ENCODE measurements at regions not wholly inside any gene's neighbourhood (a gene's known extent, or its start where the extent isn't known, plus 50 kb on each side); places are given as distances from the start of the nearest gene placed in this dataset.

GRCh38 chr5:152456815-152457443 is 51.9 kb upstream of the NMUR2 start:
- Histone ChIP-seq H3K27me3 (ENCODE audit: insufficient read depth, low read length, poor library complexity) (peaks cover 6% of the 10 kb centered on the region), H3K4me2 (ENCODE audit: insufficient read depth, low read length) (no peak overlapping the region), H3K79me2 (ENCODE audit: insufficient read depth, low read length) (no peaks in the 10 kb centered on the region), H3K27ac (ENCODE audit: low read length) (no peak overlapping the region), H2AFZ (ENCODE audit: low read depth, low read length) (no peak overlapping the region), H4K20me1 (ENCODE audit: insufficient read depth, low read length) (no peaks in the 10 kb centered on the region), H3K4me3 (ENCODE audit: low read depth in 1 of 2, low read length in 2 of 2) (no peak overlapping the region), H3K36me3 (ENCODE audit: insufficient read depth, low read length) (no peaks in the 10 kb centered on the region), H3K9me3 (ENCODE audit: insufficient read depth, low read length, severe bottlenecking) (no peaks in the 10 kb centered on the region), H3K9ac (ENCODE audit: low read depth, low read length) (no peak overlapping the region), H3K4me1 (ENCODE audit: insufficient read depth, low read length) (no peaks in the 10 kb centered on the region)
- ATAC-seq (ENCODE audit: insufficient read depth, low read depth) (no peak), DNase-seq (no peak)
- TF ChIP-seq CTCF (IDR thresholded peaks at IDR 0.05; ENCODE audit: borderline replicate concordance, extremely low read depth, low read length, poor library complexity, severe bottlenecking) (no peak), EZH2 (IDR thresholded peaks at IDR 0.05; ENCODE audit: borderline replicate concordance, low read depth, low read length, severe bottlenecking) (no peak)

GRCh38 chr5:152462021-152462721 is 57.1 kb upstream of the NMUR2 start:
- Histone ChIP-seq H3K9me3 (ENCODE audit: insufficient read depth, low read length, severe bottlenecking) (no peaks in the 10 kb centered on the region), H3K79me2 (ENCODE audit: insufficient read depth, low read length) (no peaks in the 10 kb centered on the region), H3K4me2 (ENCODE audit: insufficient read depth, low read length) (no peak overlapping the region), H3K27ac (ENCODE audit: low read length) (no peak overlapping the region), H4K20me1 (ENCODE audit: insufficient read depth, low read length) (no peaks in the 10 kb centered on the region), H3K4me1 (ENCODE audit: insufficient read depth, low read length) (no peaks in the 10 kb centered on the region), H3K9ac (ENCODE audit: low read depth, low read length) (no peak overlapping the region), H2AFZ (ENCODE audit: low read depth, low read length) (no peak overlapping the region), H3K36me3 (ENCODE audit: insufficient read depth, low read length) (no peaks in the 10 kb centered on the region), H3K4me3 (ENCODE audit: low read depth in 1 of 2, low read length in 2 of 2) (no peak overlapping the region), H3K27me3 (ENCODE audit: insufficient read depth, low read length, poor library complexity) (peaks cover 3% of the 10 kb centered on the region)
- ATAC-seq (ENCODE audit: insufficient read depth, low read depth), result no peak
- TF ChIP-seq CTCF (IDR thresholded peaks at IDR 0.05; ENCODE audit: borderline replicate concordance, extremely low read depth, low read length, poor library complexity, severe bottlenecking) (no peak), EZH2 (IDR thresholded peaks at IDR 0.05; ENCODE audit: borderline replicate concordance, low read depth, low read length, severe bottlenecking) (no peak)
- DNase-seq, result no peak

- Histone ChIP-seq H3K27me3 (ENCODE audit: insufficient read depth, low read length, poor library complexity) (peaks cover 3% of the 10 kb centered on the region), H3K4me3 (ENCODE audit: low read depth in 1 of 2, low read length in 2 of 2) (no peak overlapping the region), H3K79me2 (ENCODE audit: insufficient read depth, low read length) (no peaks in the 10 kb centered on the region), H3K9ac (ENCODE audit: low read depth, low read length) (no peak overlapping the region), H3K4me1 (ENCODE audit: insufficient read depth, low read length) (no peaks in the 10 kb centered on the region), H4K20me1 (ENCODE audit: insufficient read depth, low read length) (no peaks in the 10 kb centered on the region), H3K4me2 (ENCODE audit: insufficient read depth, low read length) (no peak overlapping the region), H3K9me3 (ENCODE audit: insufficient read depth, low read length, severe bottlenecking) (no peaks in the 10 kb centered on the region), H2AFZ (ENCODE audit: low read depth, low read length) (no peak overlapping the region), H3K36me3 (ENCODE audit: insufficient read depth, low read length) (no peaks in the 10 kb centered on the region), H3K27ac (ENCODE audit: low read length) (no peak overlapping the region)
- ATAC-seq (ENCODE audit: insufficient read depth, low read depth) (no peak), DNase-seq (no peak)
- no peak for TF ChIP-seq CTCF (IDR thresholded peaks at IDR 0.05; ENCODE audit: borderline replicate concordance, extremely low read depth, low read length, poor library complexity, severe bottlenecking)
- no peak for TF ChIP-seq EZH2 (IDR thresholded peaks at IDR 0.05; ENCODE audit: borderline replicate concordance, low read depth, low read length, severe bottlenecking)
Observed at GRCh38 chr5:152464048-152464447, 59.0 kb upstream of the NMUR2 start.

All from DND-41 (cell line).